GM12891 (cell line): ENCODE measurements at regions not wholly inside any gene's neighbourhood (a gene's known extent, or its start where the extent isn't known, plus 50 kb on each side); places are given as distances from the start of the nearest gene placed in this dataset.

ENCODE experiments used
- POLR2A ChIP-seq: IDR thresholded peaks from 2 replicates; pipeline ENCODE4 v1.6.1; 2011; ENCODE audit warnings: low read depth, low read length, control low read depth
- TAF1 ChIP-seq: IDR thresholded peaks from 2 replicates; pipeline ENCODE4 v1.6.1; 2011; ENCODE audit warnings: low read depth, low read length, control low read depth

DNA sequence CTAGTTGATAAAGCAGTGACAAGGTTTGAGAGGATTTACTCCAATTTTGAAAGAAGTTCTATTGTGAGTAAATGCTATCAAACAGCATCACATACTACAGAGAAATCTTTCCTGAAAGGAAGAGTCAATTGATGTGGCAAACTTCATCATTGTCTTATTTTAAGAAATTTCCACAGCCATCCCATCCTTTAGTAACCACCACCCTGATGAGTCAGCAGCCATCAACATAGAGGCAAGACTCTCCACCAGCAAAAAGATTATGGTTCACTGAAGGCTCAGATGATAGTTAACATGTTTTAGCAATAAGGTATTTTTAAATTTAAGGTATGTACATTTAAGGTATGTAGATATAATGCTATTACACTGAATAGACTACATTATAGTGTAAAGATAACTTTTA, 122.1 kb upstream of the ARHGAP5 start:
- TF ChIP-seq TAF1 (no peak), POLR2A (no peak)
